GM18909 (cell line): ENCODE measurements at regions not wholly inside any gene's neighbourhood (a gene's known extent, or its start where the extent isn't known, plus 50 kb on each side); places are given as distances from the start of the nearest gene placed in this dataset.
"Not testable (repeated sequence)": the region's sequence is repeated elsewhere in the genome, so short reads cannot be mapped to it uniquely, and the experiment has no call there.

Source experiments
- ATAC-seq: cut with Tn5 transposase; IDR thresholded peaks from one replicate; pipeline ENCODE4 v1.9.1; 2021; ENCODE audit warnings: mild to moderate bottlenecking; ENCODE audit not compliant: unreplicated experiment, poor library complexity

- ATAC-seq = no peak
These were observed 209.2 kb upstream of the ARL4C start for GRCh38 chr2:234706086-234706485.

GRCh38 chr2:234705108-234705507 lies 208.2 kb upstream of the ARL4C start:
- no peak for ATAC-seq

GRCh38 chr2:234703258-234703657 lies 206.4 kb upstream of the ARL4C start:
- ATAC-seq = no peak

- no peak for ATAC-seq
These were observed 205.9 kb upstream of the ARL4C start for GRCh38 chr2:234702731-234703225.

GRCh38 chr2:234701841-234702240 lies 205.0 kb upstream of the ARL4C start:
- no peak for ATAC-seq

GRCh38 chr2:234701421-234701820 lies 204.5 kb upstream of the ARL4C start:
- no peak for ATAC-seq

GRCh38 chr2:234699456-234699855 lies 202.6 kb upstream of the ARL4C start:
- ATAC-seq = no peak

- not testable (repeated sequence) for ATAC-seq
These were observed 200.5 kb upstream of the ARL4C start for GRCh38 chr2:234697300-234697876.

GRCh38 chr2:234695981-234696380 lies 199.1 kb upstream of the ARL4C start:
- ATAC-seq = no peak

- no peak for ATAC-seq
These were observed 197.5 kb upstream of the ARL4C start for GRCh38 chr2:234694244-234695013.

GRCh38 chr2:234693681-234694190 lies 196.9 kb upstream of the ARL4C start:
- not testable (repeated sequence) for ATAC-seq

- not testable (repeated sequence) for ATAC-seq
These were observed 196.3 kb upstream of the ARL4C start for GRCh38 chr2:234693191-234693590.

GRCh38 chr2:234691968-234692955 lies 195.4 kb upstream of the ARL4C start:
- ATAC-seq = no peak

- ATAC-seq = no peak
These were observed 194.3 kb upstream of the ARL4C start for GRCh38 chr2:234691214-234691575.

- no peak for ATAC-seq
These were observed 193.8 kb upstream of the ARL4C start for GRCh38 chr2:234690569-234691213.

- no peak for ATAC-seq
These were observed 193.1 kb upstream of the ARL4C start for GRCh38 chr2:234689911-234690379.

- no peak for ATAC-seq
These were observed 191.0 kb upstream of the ARL4C start for GRCh38 chr2:234687718-234688475.

- no peak for ATAC-seq
These were observed 189.4 kb upstream of the ARL4C start for GRCh38 chr2:234686088-234686890.
